ENCODE measurements at regions not wholly inside any gene's neighbourhood (a gene's known extent, or its start where the extent isn't known, plus 50 kb on each side); places are given as distances from the start of the nearest gene placed in this dataset.

GRCh38 chr4:141448490-141448889, 187.9 kb upstream of the IL15 start:
- no peak for TF ChIP-seq POLR2A (IDR thresholded peaks at IDR 0.05)
- TF ChIP-seq CTCF (IDR thresholded peaks at IDR 0.05): no peak
- no peaks in the 10 kb centered on the region for H3K27me3 ChIP-seq
- peaks cover 0 to 4% (median 0%) of the 10 kb centered on the region in 12 donors for H3K9me3 ChIP-seq
- no peak for DNase-seq
- H3K4me1 ChIP-seq: no peaks in the 10 kb centered on the region
- intact Hi-C loops (cut with DNase I): no loop called here
- WGBS, 4 donors: 77 to 80% (median 79%) methylated on average over 2 of the region's 2 CpGs
- H3K27ac ChIP-seq: no peak overlapping the region
- ATAC-seq: no peak
- no peaks in the 10 kb centered on the region for H3K36me3 ChIP-seq
- H3K4me3 ChIP-seq: no peak overlapping the region

GRCh38 chr4:141449927-141450326, 186.5 kb upstream of the IL15 start:
- peaks cover 0 to 4% (median 0%) of the 10 kb centered on the region in 12 donors for H3K9me3 ChIP-seq
- DNase-seq (no peak), ATAC-seq (no peak)
- TF ChIP-seq POLR2A (IDR thresholded peaks at IDR 0.05) (no peak), CTCF (IDR thresholded peaks at IDR 0.05) (no peak)
- H3K27me3 ChIP-seq: no peaks in the 10 kb centered on the region
- no peaks in the 10 kb centered on the region for H3K36me3 ChIP-seq
- H3K4me1 ChIP-seq: no peaks in the 10 kb centered on the region
- no peak overlapping the region for H3K27ac ChIP-seq
- intact Hi-C loops (cut with DNase I): no loop called here
- WGBS, 4 donors: 68 to 82% (median 70%) methylated on average over 3 of the region's 3 CpGs
- no peak overlapping the region for H3K4me3 ChIP-seq

- Histone ChIP-seq H3K9me3 (peaks cover 0 to 4% (median 0%) of the 10 kb centered on the region in 12 donors), H3K4me1 (peaks cover 0 to 7% (median 0%) of the 10 kb centered on the region in 12 donors), H3K27me3 (no peaks in the 10 kb centered on the region), H3K4me3 (no peak overlapping the region), H3K36me3 (no peaks in the 10 kb centered on the region), H3K27ac (no peak overlapping the region)
- DNase-seq: no peak
- TF ChIP-seq POLR2A (IDR thresholded peaks at IDR 0.05): no peak
- no peak for TF ChIP-seq CTCF (IDR thresholded peaks at IDR 0.05)
- intact Hi-C loops (cut with DNase I): no loop called here
- WGBS, 4 donors: 34 to 67% (median 55%) methylated on average over 1 of the region's 1 CpG
- no peak for ATAC-seq
Measured at GRCh38 chr4:141455651-141456050, 180.7 kb upstream of the IL15 start.

GRCh38 chr4:141457653-141458052, 178.7 kb upstream of the IL15 start:
- intact Hi-C loops (cut with DNase I): no loop called here
- no peaks in the 10 kb centered on the region for H3K27me3 ChIP-seq
- H3K9me3 ChIP-seq: no peaks in the 10 kb centered on the region
- H3K4me3 ChIP-seq: no peak overlapping the region
- no peak overlapping the region for H3K27ac ChIP-seq
- no peak for TF ChIP-seq POLR2A (IDR thresholded peaks at IDR 0.05)
- no peak for TF ChIP-seq CTCF (IDR thresholded peaks at IDR 0.05)
- DNase-seq (no peak), ATAC-seq (no peak)
- 77 to 88% (median 82%) methylated on average over 1 of the region's 1 CpG for WGBS, 4 donors
- H3K36me3 ChIP-seq: no peaks in the 10 kb centered on the region
- peaks cover 0 to 7% (median 0%) of the 10 kb centered on the region in 12 donors for H3K4me1 ChIP-seq
